ENCODE measurements at regions not wholly inside any gene's neighbourhood (a gene's known extent, or its start where the extent isn't known, plus 50 kb on each side); places are given as distances from the start of the nearest gene placed in this dataset.

DNA sequence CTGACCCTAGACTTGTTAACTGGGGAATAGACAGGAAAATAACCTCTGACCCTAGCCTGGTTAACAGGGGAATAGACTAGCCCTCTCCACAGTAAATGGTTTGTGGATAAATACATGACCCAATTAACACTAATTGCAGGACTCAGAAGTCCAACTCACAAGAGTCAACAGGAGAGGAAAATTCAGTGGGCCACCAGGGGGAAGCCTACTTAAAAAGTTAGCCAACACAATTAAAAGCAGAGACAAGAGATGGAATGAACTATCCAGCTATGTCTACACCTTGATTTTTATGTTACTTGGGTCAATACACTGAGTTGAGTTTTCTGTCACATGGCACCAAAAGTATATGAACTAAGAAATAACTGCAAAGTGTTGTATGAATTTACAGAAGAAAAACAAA lies 158.8 kb upstream of the SLC39A10 start (continued):
- TF ChIP-seq RAD21 (IDR thresholded peaks at IDR 0.05 in 1 of 2, conservative IDR thresholded peaks at IDR 0.05 in 1 of 2; ENCODE audit: low read depth in 2 of 2, low read length in 2 of 2): peak; percentile 51 to 70
- no peak for TF ChIP-seq RFX5 (IDR thresholded peaks at IDR 0.05; ENCODE audit: borderline replicate concordance, low read depth, low read length)
- no peak for TF ChIP-seq SUZ12 (IDR thresholded peaks at IDR 0.05; ENCODE audit: low read length)
